Gastroesophageal sphincter (tissue), 3 donors: ENCODE measurements at regions not wholly inside any gene's neighbourhood (a gene's known extent, or its start where the extent isn't known, plus 50 kb on each side); places are given as distances from the start of the nearest gene placed in this dataset.

ENCODE experiments used
- POLR2A ChIP-seq, 2 donors: fragments of 450-650 bp; IDR thresholded peaks; one replicate each; pipeline ENCODE4 v1.6.1; 2017; ENCODE audit warnings: antibody characterized with exemption in 2 of 2, mild to moderate bottlenecking in 2 of 2, moderate library complexity in 1 of 2
- POLR2AphosphoS5 ChIP-seq: sonication (generic); formaldehyde crosslinking; IDR thresholded peaks from one replicate; pipeline ENCODE4 v1.6.1; 2017; ENCODE audit warnings: antibody characterized with exemption
- TF ChIP-seq, protein P1 (sequence below), 4 experiments: fragments of 200-600 bp in 2 of 4; fragments of 450-650 bp in 2 of 4; sonication (generic) in 1 of 4; IDR thresholded peaks; one replicate each; pipeline ENCODE4 v1.5.1; 2017 to 2019; ENCODE audit warnings: antibody characterized with exemption in 4 of 4, mild to moderate bottlenecking in 2 of 4, moderate library complexity in 2 of 4

- TF ChIP-seq, protein P1, sequence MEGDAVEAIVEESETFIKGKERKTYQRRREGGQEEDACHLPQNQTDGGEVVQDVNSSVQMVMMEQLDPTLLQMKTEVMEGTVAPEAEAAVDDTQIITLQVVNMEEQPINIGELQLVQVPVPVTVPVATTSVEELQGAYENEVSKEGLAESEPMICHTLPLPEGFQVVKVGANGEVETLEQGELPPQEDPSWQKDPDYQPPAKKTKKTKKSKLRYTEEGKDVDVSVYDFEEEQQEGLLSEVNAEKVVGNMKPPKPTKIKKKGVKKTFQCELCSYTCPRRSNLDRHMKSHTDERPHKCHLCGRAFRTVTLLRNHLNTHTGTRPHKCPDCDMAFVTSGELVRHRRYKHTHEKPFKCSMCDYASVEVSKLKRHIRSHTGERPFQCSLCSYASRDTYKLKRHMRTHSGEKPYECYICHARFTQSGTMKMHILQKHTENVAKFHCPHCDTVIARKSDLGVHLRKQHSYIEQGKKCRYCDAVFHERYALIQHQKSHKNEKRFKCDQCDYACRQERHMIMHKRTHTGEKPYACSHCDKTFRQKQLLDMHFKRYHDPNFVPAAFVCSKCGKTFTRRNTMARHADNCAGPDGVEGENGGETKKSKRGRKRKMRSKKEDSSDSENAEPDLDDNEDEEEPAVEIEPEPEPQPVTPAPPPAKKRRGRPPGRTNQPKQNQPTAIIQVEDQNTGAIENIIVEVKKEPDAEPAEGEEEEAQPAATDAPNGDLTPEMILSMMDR (IDR thresholded peaks at IDR 0.05), result no peak
- TF ChIP-seq POLR2A (IDR thresholded peaks at IDR 0.05) (no peak), POLR2AphosphoS5 (no peak)
Measured at GRCh38 chr6:91453224-91453878, 866.5 kb upstream of the MAP3K7 start.
